Activated CD8-positive, alpha-beta T cell treated with anti-CD3 and anti-CD28 coated beads, Interleukin-2, amount 10 ng/mL, durations not matched to agents 7 days and 5 days (primary cell): ENCODE measurements at regions not wholly inside any gene's neighbourhood (a gene's known extent, or its start where the extent isn't known, plus 50 kb on each side); places are given as distances from the start of the nearest gene placed in this dataset.

Source experiments
- ATAC-seq: fragments of 150-1000 bp; cut with Tn5 transposase; one replicate; pipeline ENCODE4 v1.10.0; 2021; ENCODE audit warnings: moderate library complexity
- CTCF ChIA-PET: fragments of 350-600 bp; sonication (Branson Sonifier 250); formaldehyde crosslinking; loops from one replicate; lab custom pipeline; 2021; ENCODE audit warnings: antibody characterized with exemption; lab: Charles Lee
- POLR2A ChIA-PET: fragments of 350-600 bp; sonication (Branson Sonifier 250); formaldehyde crosslinking; loops from one replicate; lab custom pipeline; 2021; ENCODE audit warnings: antibody characterized with exemption; lab: Charles Lee
- DNase-seq: peaks from one replicate; pipeline ENCODE4 v3.0.0-alpha.2; 2020
- H3K27ac Mint-ChIP-seq: one replicate; pipeline ENCODE4 v1.8.0; 2021; ENCODE audit warnings: mild to moderate bottlenecking, mixed read lengths
- H3K27me3 Mint-ChIP-seq: one replicate; pipeline ENCODE4 v1.8.0; 2021; ENCODE audit warnings: low read depth, mixed read lengths
- H3K36me3 Mint-ChIP-seq: one replicate; pipeline ENCODE4 v1.8.0; 2021; ENCODE audit warnings: low read depth, mixed read lengths
- H3K4me1 Mint-ChIP-seq: one replicate; pipeline ENCODE4 v1.8.0; 2021; ENCODE audit warnings: low read depth, mixed read lengths
- H3K4me3 Mint-ChIP-seq: one replicate; pipeline ENCODE4 v1.8.0; 2021; ENCODE audit warnings: mild to moderate bottlenecking, mixed read lengths
- H3K9me3 Mint-ChIP-seq: one replicate; pipeline ENCODE4 v1.8.0; 2022; ENCODE audit warnings: mixed read lengths; ENCODE audit not compliant: insufficient read depth

GRCh38 chr6:165716886-165717285, 53.8 kb upstream of the PDE10A start:
- peaks cover 3% of the 10 kb centered on the region for H3K27me3 Mint-ChIP-seq
- CTCF ChIA-PET = no interaction called here
- ATAC-seq (no peak), DNase-seq (no peak)
- H3K4me1 Mint-ChIP-seq = no peaks in the 10 kb centered on the region
- POLR2A ChIA-PET = no interaction called here
- no peak overlapping the region for H3K4me3 Mint-ChIP-seq
- H3K27ac Mint-ChIP-seq = no peak overlapping the region
- H3K36me3 Mint-ChIP-seq = no peaks in the 10 kb centered on the region
- no peaks in the 10 kb centered on the region for H3K9me3 Mint-ChIP-seq

DNA sequence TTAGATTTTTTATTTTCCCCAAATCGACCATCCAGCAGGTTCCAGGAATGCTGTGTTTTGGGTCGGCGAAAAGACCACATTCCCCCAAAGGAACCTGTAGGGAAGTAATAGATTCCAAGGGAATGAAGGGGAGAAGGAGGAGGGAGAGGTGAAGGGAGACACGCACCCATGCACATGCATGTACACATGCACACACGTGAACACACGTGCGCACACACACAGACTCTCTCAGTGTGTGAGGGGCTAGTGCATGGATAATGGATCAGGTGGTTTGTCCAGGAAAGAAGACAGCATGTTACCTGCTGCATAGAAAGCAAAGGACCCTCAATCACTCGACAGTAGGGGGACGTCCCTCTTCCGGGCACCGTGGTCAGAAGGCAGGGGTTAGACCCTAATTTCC, 52.4 kb upstream of the PDE10A start:
- no peaks in the 10 kb centered on the region for H3K4me1 Mint-ChIP-seq
- H3K36me3 Mint-ChIP-seq = no peaks in the 10 kb centered on the region
- H3K27ac Mint-ChIP-seq = no peak overlapping the region
- POLR2A ChIA-PET = no interaction called here
- DNase-seq = no peak
- no peaks in the 10 kb centered on the region for H3K9me3 Mint-ChIP-seq
- CTCF ChIA-PET = no interaction called here
- ATAC-seq = no peak
- H3K4me3 Mint-ChIP-seq = no peak overlapping the region
- peaks cover 3% of the 10 kb centered on the region for H3K27me3 Mint-ChIP-seq

DNA sequence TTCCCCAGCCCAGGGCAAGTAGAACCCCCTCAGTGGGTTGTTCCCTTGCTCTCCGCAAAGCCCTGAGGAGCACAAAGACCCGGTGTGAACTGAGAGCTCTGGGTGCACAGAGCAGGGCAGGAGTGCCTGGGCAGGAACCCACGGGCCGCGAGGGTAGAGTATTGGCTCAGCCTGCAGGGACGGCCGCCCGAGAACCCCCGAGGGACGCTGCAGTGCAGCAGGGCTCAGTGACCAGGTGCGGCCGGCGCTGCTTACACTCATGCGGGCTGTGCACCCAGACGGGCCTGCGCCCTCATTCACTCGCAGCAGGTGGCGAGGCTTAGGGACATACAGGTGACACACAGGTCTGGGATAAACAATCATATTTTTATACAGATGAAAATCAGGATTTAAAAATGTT, 51.9 kb upstream of the PDE10A start:
- no peaks in the 10 kb centered on the region for H3K4me1 Mint-ChIP-seq
- ATAC-seq = no peak
- CTCF ChIA-PET = no interaction called here

GRCh38 chr6:165713845-165714466, 50.9 kb upstream of the PDE10A start:
- H3K27ac Mint-ChIP-seq = no peak overlapping the region
- no peaks in the 10 kb centered on the region for H3K9me3 Mint-ChIP-seq
- ChIA-PET POLR2A (no interaction called here), CTCF (no interaction called here)
- H3K4me3 Mint-ChIP-seq = no peak overlapping the region
- ATAC-seq = no peak
- peaks cover 3% of the 10 kb centered on the region for H3K27me3 Mint-ChIP-seq
- DNase-seq = no peak
- no peaks in the 10 kb centered on the region for H3K4me1 Mint-ChIP-seq
- no peaks in the 10 kb centered on the region for H3K36me3 Mint-ChIP-seq

More for the DNA sequence above, 51.9 kb upstream of the PDE10A start:
- POLR2A ChIA-PET = no interaction called here
- Mint-ChIP-seq H3K4me3 (no peak overlapping the region), H3K27ac (no peak overlapping the region), H3K27me3 (peaks cover 3% of the 10 kb centered on the region), H3K36me3 (no peaks in the 10 kb centered on the region), H3K9me3 (no peaks in the 10 kb centered on the region)
- DNase-seq = no peak
